DND-41 (cell line): ENCODE measurements at regions not wholly inside any gene's neighbourhood (a gene's known extent, or its start where the extent isn't known, plus 50 kb on each side); places are given as distances from the start of the nearest gene placed in this dataset.

Source experiments
- ATAC-seq: fragments of 200-7000 bp; cut with Tn5 transposase; 3 replicates; pipeline ENCODE4 v1.9.1; 2021; ENCODE audit warnings: low read depth; ENCODE audit not compliant: insufficient read depth
- DNase-seq: peaks from one replicate; pipeline ENCODE4 v3.0.0-alpha.2; 2020
- H2AFZ ChIP-seq: 2 replicates; pipeline ENCODE4 v1.6.0; 2012; ENCODE audit warnings: low read depth, low read length
- H3K27ac ChIP-seq: 2 replicates; pipeline ENCODE4 v1.5.1; 2012; ENCODE audit warnings: low read length, inconsistent platforms
- H3K27me3 ChIP-seq: fragments of 200-600 bp; sonication (generic); 2 replicates; pipeline ENCODE4 v1.6.0; 2012; ENCODE audit warnings: low read length, mild to moderate bottlenecking, inconsistent platforms; ENCODE audit not compliant: insufficient read depth, poor library complexity
- H3K36me3 ChIP-seq: 2 replicates; pipeline ENCODE4 v1.5.1; 2012; ENCODE audit warnings: low read length, inconsistent platforms; ENCODE audit not compliant: insufficient read depth
- H3K4me1 ChIP-seq: 2 replicates; pipeline ENCODE4 v1.5.1; 2012; ENCODE audit warnings: mild to moderate bottlenecking, low read length; ENCODE audit not compliant: insufficient read depth
- H3K4me2 ChIP-seq: 2 replicates; pipeline ENCODE4 v1.6.0; 2012; ENCODE audit warnings: mild to moderate bottlenecking, moderate library complexity, low read length, inconsistent platforms; ENCODE audit not compliant: insufficient read depth
- H3K4me3 ChIP-seq, 2 experiments: fragments of 200-600 bp in 1 of 2; shearing (Covaris generic) in 1 of 2; 2 replicates each; pipeline ENCODE4 v1.5.1; 2012 to 2016; ENCODE audit warnings: inconsistent platforms in 2 of 2, low read length in 2 of 2, mild to moderate bottlenecking in 2 of 2, low read depth in 1 of 2, moderate library complexity in 1 of 2
- H3K79me2 ChIP-seq: 2 replicates; pipeline ENCODE4 v1.6.0; 2012; ENCODE audit warnings: low read length, inconsistent platforms; ENCODE audit not compliant: insufficient read depth
- H3K9ac ChIP-seq: 2 replicates; pipeline ENCODE4 v1.6.0; 2012; ENCODE audit warnings: low read depth, mild to moderate bottlenecking, inconsistent platforms, low read length, moderate library complexity
- H3K9me3 ChIP-seq: 2 replicates; pipeline ENCODE4 v1.5.1; 2012; ENCODE audit warnings: low read length, moderate library complexity, mild to moderate bottlenecking, inconsistent platforms; ENCODE audit not compliant: insufficient read depth, severe bottlenecking
- H4K20me1 ChIP-seq: 2 replicates; pipeline ENCODE4 v1.6.0; 2012; ENCODE audit warnings: low read length; ENCODE audit not compliant: insufficient read depth
- EZH2 ChIP-seq: IDR thresholded peaks from 3 replicates; pipeline ENCODE4 v1.6.1; 2012; ENCODE audit warnings: borderline replicate concordance, low read depth, mild to moderate bottlenecking, moderate library complexity, low read length, inconsistent platforms; ENCODE audit not compliant: severe bottlenecking
- TF ChIP-seq, protein P1 (sequence below): IDR thresholded peaks from 2 replicates; pipeline ENCODE4 v1.5.1; 2012; ENCODE audit warnings: borderline replicate concordance, low read length, moderate library complexity, mild to moderate bottlenecking; ENCODE audit not compliant: poor library complexity, severe bottlenecking; ENCODE audit errors: extremely low read depth

DNA sequence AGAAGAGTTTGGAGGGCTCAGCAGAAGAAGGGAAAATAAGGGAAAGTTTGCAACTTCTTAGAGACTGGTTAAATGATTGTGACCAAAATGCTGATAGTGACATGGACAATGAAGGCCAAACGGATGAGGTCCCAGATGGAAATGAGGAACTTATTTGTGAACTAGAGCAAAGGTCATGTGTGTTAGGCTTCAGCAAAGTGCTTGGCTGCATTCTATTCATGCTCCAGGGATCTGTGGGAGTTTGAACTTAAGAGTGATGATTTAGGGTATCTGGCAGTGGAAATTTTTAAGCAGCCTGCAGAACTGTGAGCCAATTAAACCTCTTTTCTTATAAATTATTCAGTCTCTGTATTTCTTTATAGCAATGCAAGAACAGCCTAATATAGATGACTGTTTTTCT lies 88.9 kb upstream of the ARHGAP5 start:
- no peaks in the 10 kb centered on the region for H3K79me2 ChIP-seq
- H3K4me1 ChIP-seq, result no peaks in the 10 kb centered on the region
- H2AFZ ChIP-seq, result no peak overlapping the region
- TF ChIP-seq EZH2, result no peak
- TF ChIP-seq, protein P1, sequence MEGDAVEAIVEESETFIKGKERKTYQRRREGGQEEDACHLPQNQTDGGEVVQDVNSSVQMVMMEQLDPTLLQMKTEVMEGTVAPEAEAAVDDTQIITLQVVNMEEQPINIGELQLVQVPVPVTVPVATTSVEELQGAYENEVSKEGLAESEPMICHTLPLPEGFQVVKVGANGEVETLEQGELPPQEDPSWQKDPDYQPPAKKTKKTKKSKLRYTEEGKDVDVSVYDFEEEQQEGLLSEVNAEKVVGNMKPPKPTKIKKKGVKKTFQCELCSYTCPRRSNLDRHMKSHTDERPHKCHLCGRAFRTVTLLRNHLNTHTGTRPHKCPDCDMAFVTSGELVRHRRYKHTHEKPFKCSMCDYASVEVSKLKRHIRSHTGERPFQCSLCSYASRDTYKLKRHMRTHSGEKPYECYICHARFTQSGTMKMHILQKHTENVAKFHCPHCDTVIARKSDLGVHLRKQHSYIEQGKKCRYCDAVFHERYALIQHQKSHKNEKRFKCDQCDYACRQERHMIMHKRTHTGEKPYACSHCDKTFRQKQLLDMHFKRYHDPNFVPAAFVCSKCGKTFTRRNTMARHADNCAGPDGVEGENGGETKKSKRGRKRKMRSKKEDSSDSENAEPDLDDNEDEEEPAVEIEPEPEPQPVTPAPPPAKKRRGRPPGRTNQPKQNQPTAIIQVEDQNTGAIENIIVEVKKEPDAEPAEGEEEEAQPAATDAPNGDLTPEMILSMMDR, result no peak
- no peaks in the 10 kb centered on the region for H3K36me3 ChIP-seq
- no peak overlapping the region for H3K4me2 ChIP-seq
- no peaks in the 10 kb centered on the region for H3K9me3 ChIP-seq
- no peak overlapping the region for H3K27ac ChIP-seq
- no peak overlapping the region for H3K9ac ChIP-seq
- no peak overlapping the region for H3K4me3 ChIP-seq
- ATAC-seq (no peak), DNase-seq (no peak)
- no peaks in the 10 kb centered on the region for H4K20me1 ChIP-seq
- H3K27me3 ChIP-seq, result peaks cover 7% of the 10 kb centered on the region

DNA sequence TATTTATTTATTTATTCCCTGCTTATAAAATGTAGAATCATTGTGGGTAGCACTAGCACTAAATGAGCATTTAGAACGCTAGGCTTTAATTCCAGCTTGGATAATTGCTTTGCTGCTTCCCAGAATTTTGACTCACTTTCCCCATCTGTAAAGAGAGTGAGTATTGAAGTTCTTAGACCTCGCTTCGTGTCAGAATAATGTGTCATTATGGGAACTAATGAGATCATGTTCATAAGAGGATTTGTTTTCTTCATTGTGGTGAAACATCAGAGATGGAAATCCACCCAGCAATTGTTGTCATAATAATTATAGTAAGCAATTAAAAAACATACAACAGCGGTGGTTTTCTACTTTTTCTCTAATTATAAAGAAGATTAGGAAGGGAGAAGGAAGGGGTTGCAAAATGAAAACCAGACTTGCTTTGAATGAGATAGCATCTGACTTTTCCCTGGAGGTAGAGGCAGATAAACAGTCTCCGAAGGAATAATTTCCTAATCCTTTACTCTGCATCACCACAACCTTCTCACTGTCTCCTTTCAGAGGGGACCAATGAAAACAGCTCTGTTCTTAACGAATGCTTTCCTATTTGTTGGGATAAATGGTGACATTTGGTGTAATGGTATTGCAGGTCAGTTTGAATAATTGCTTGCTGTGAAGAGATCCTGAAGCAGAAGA lies 86.8 kb upstream of the ARHGAP5 start:
- H3K4me2 ChIP-seq, result no peak overlapping the region
- H4K20me1 ChIP-seq, result no peaks in the 10 kb centered on the region
- no peak for ATAC-seq
- no peaks in the 10 kb centered on the region for H3K4me1 ChIP-seq
- H3K36me3 ChIP-seq, result no peaks in the 10 kb centered on the region
- H3K79me2 ChIP-seq, result no peaks in the 10 kb centered on the region
- H3K4me3 ChIP-seq, result no peak overlapping the region
- no peak overlapping the region for H3K9ac ChIP-seq
- TF ChIP-seq, protein P1, result no peak
- TF ChIP-seq EZH2, result no peak
- H3K27ac ChIP-seq, result no peak overlapping the region
- H2AFZ ChIP-seq, result no peak overlapping the region
- peaks cover 7% of the 10 kb centered on the region for H3K27me3 ChIP-seq
- no peaks in the 10 kb centered on the region for H3K9me3 ChIP-seq
- no peak for DNase-seq

DNA sequence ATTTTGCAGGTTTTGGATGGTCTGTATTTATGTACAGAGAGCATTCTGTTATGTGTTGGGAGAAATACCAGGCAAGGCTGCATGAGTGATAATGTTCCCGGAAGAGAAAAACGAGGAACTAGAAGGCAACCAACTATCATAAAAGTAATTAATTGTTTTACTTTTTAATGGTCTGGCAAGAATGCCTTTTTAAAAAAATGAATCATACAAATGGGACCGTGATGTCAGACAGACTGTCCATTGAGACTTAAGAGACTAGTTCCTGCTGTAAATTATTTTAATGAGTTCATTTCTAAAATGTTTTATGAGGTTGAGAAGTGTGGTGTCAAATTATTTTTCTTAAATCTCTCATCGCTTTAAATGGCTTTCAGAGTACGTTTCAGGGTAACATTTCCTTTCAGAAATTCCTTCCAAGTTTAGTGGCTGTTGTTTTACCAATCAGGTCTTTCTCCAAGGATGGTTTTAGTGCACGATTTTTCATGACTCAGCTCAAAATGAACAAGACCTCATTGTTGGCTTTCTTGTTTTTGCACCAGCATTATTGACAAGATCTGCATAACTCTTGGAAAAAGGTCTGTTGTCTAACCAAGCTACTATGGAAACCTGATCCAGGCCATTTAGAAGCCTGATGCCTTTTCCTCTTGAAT lies 86.1 kb upstream of the ARHGAP5 start:
- Histone ChIP-seq H3K4me3 (no peak overlapping the region), H3K9ac (no peak overlapping the region), H2AFZ (no peak overlapping the region), H3K27me3 (peaks cover 7% of the 10 kb centered on the region), H4K20me1 (no peaks in the 10 kb centered on the region), H3K4me1 (no peaks in the 10 kb centered on the region), H3K4me2 (no peak overlapping the region), H3K27ac (no peak overlapping the region), H3K79me2 (no peaks in the 10 kb centered on the region), H3K9me3 (no peaks in the 10 kb centered on the region), H3K36me3 (no peaks in the 10 kb centered on the region)
- ATAC-seq (no peak), DNase-seq (no peak)
- TF ChIP-seq, protein P1, result no peak
- no peak for TF ChIP-seq EZH2
